MM.1S (cell line): ENCODE measurements at regions not wholly inside any gene's neighbourhood (a gene's known extent, or its start where the extent isn't known, plus 50 kb on each side); places are given as distances from the start of the nearest gene placed in this dataset.

Experiments
- EZH2 ChIP-seq: fragments of 300-600 bp; sonication (generic); optimal IDR thresholded peaks from 2 replicates; pipeline ENCODE3; 2017; ENCODE audit warnings: low read depth, mild to moderate bottlenecking, antibody characterized with exemption, low read length, mixed read lengths
- EZH2phosphoT487 ChIP-seq: fragments of 300-600 bp; sonication (generic); IDR thresholded peaks from 2 replicates; pipeline ENCODE4 v1.6.1; 2018; ENCODE audit warnings: antibody characterized with exemption, low read length
- TF ChIP-seq, protein P1 (sequence below): fragments of 300-600 bp; sonication (generic); IDR thresholded peaks from 2 replicates; pipeline ENCODE4 v1.5.1; 2016; ENCODE audit warnings: antibody characterized with exemption, low read length, mixed read lengths

DNA sequence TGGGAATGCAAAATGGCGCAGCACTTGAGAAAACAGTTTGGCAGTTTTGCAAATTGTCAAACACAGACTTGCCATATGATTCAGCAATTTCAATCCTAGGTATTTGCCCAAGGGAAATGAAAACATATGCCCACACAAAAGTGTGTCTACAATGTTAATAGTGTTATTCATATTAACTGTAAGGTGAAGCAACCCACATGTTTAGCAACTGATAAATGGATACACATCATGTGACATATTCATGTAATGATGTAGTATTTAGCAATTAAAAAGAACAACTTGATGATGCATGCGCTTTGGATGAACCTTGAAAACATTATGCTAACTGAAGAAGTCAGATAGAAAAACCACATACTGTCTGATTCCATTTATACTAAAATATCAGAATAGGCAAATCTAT is 539.0 kb upstream of the PPP2R3A start:
- TF ChIP-seq, protein P1, sequence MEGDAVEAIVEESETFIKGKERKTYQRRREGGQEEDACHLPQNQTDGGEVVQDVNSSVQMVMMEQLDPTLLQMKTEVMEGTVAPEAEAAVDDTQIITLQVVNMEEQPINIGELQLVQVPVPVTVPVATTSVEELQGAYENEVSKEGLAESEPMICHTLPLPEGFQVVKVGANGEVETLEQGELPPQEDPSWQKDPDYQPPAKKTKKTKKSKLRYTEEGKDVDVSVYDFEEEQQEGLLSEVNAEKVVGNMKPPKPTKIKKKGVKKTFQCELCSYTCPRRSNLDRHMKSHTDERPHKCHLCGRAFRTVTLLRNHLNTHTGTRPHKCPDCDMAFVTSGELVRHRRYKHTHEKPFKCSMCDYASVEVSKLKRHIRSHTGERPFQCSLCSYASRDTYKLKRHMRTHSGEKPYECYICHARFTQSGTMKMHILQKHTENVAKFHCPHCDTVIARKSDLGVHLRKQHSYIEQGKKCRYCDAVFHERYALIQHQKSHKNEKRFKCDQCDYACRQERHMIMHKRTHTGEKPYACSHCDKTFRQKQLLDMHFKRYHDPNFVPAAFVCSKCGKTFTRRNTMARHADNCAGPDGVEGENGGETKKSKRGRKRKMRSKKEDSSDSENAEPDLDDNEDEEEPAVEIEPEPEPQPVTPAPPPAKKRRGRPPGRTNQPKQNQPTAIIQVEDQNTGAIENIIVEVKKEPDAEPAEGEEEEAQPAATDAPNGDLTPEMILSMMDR, result no peak
- TF ChIP-seq EZH2phosphoT487 (no peak), EZH2 (no peak)
